GM12865 (cell line): ENCODE measurements at regions not wholly inside any gene's neighbourhood (a gene's known extent, or its start where the extent isn't known, plus 50 kb on each side); places are given as distances from the start of the nearest gene placed in this dataset.

Experiments used
- DNase-seq: peaks from one replicate; pipeline ENCODE4 v3.0.0; 2010; ENCODE audit warnings: low read depth
- H3K4me3 ChIP-seq: 2 replicates; pipeline ENCODE4 v1.5.1; 2011; ENCODE audit warnings: mild to moderate bottlenecking, low read depth, low read length, control low read depth
- TF ChIP-seq, protein P1 (sequence below): IDR thresholded peaks from 2 replicates; pipeline ENCODE4 v1.5.1; 2011; ENCODE audit warnings: low read length, control low read depth, low read depth, inconsistent platforms; ENCODE audit not compliant: insufficient read depth; ENCODE audit errors: missing control alignments

DNA sequence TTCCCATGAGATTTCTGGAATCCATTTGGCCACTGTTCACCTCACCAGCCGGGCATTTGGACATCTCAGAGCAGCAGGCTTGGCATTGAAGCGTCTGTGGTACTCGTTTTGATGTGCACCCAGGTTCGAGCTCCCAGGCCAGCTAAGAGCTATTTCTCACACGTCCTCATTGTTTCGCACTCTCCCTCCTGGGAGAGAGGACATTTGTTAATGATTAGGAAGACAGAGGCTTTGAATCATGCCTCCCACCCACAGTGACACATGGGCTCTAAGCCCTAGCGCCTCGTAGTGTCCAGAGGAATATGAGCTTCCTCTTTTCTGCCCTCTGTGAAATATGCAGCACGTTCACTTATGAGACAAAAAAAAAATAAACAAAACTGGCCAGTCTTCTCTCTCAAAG, 361.8 kb downstream of the RND3 start:
- no peak overlapping the region for H3K4me3 ChIP-seq
- TF ChIP-seq, protein P1, sequence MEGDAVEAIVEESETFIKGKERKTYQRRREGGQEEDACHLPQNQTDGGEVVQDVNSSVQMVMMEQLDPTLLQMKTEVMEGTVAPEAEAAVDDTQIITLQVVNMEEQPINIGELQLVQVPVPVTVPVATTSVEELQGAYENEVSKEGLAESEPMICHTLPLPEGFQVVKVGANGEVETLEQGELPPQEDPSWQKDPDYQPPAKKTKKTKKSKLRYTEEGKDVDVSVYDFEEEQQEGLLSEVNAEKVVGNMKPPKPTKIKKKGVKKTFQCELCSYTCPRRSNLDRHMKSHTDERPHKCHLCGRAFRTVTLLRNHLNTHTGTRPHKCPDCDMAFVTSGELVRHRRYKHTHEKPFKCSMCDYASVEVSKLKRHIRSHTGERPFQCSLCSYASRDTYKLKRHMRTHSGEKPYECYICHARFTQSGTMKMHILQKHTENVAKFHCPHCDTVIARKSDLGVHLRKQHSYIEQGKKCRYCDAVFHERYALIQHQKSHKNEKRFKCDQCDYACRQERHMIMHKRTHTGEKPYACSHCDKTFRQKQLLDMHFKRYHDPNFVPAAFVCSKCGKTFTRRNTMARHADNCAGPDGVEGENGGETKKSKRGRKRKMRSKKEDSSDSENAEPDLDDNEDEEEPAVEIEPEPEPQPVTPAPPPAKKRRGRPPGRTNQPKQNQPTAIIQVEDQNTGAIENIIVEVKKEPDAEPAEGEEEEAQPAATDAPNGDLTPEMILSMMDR = no peak
- DNase-seq = peak; percentile 28

DNA sequence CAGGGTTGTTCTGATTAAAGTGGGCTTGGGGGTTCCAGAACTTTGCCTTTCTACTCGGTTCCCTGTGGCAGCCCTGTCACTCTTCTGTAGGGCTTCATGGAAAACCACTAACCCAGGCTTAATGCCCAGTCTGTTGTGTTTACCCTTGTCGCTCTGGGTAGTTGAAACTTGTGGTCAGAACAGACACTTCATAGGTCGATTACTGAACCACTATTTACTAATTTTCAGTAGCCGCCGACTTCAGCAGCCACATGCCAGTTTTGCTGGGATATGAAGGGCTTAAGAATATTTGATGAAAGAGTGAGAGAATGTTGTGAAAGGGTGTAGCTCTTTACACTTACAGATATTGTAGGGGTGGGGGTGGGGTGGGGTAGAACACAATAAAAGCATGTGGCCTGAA, 362.3 kb downstream of the RND3 start:
- no peak for DNase-seq
- H3K4me3 ChIP-seq = no peak overlapping the region
- TF ChIP-seq, protein P1 = no peak

DNA sequence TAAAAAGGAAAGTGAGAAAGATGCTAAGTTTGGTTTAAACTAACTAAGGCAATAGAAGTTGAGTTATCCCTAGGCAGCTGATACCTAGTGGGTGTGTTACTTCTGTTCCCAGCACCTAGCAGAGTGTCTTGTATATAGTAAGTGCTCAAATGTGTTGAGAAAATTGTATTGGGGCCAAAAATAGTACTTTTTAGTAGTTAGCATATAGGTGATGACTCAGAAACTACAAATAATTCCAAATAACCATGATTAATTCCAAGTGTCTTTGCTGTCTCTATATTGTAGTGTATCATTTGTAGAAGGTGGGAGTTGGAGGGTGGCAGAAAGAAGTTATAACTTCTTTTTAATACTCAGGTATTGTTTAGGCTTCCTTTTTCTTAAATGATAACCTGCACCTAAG, 362.7 kb downstream of the RND3 start:
- TF ChIP-seq, protein P1 = no peak
- no peak overlapping the region for H3K4me3 ChIP-seq
- no peak for DNase-seq

DNA sequence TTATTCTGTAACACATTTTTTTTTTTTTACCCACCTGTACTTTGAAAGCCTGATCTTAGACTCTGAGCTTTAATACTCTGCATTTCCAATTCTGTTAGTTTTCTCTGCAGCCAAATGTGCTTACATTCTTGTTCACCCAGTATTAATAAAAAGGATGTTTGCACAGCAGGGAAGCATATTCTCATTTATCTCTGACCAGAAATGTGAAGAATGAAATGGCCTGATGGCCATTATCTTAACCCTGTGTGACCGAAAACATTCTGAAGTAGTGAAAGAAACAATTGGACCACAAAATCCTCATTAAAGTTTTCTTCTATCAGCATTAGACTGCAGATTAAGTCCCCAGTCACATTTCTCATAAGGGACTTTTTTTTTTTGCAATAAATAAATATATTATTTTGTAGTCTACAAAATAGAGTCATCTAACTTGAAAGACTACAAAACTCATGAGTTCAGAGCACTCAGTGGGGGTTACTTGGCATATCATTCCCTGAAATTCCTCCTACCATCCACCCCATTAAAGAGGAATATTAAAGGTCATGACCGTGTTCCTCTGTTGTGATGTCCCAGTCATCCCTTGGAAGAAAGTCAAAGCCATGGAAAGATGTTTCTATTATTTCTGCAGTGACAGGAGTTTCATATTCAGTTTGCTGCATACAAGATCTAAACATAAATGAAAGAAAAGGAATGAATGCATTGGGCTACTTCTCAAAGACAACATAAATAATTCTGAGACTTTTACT, 364.4 kb downstream of the RND3 start:
- DNase-seq = no peak
- H3K4me3 ChIP-seq = no peak overlapping the region
- TF ChIP-seq, protein P1 = no peak

DNA sequence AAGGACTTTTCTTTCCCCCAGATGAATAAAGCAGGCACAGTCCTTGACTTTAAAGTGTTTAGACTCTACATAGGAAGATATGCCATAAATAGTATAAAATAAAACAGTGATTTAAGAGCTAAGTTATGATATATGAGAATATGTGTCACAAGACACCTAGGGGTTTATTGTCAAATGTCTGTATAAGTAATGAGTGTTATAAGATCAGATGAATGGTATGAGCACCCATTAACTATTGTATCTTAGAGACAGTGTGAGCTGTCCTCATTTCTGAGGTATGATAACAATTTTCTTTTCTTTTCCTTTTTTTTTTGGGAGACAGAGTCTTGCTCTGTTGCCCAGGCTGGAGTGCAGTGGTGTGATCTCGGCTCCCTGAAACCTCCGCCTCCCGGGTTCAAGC, 365.3 kb downstream of the RND3 start:
- no peak overlapping the region for H3K4me3 ChIP-seq

GRCh38 chr2:150120326-150120955, 367.0 kb downstream of the RND3 start:
- TF ChIP-seq, protein P1 = no peak
- no peak overlapping the region for H3K4me3 ChIP-seq
- DNase-seq = no peak

More for the DNA sequence above, 365.3 kb downstream of the RND3 start:
- TF ChIP-seq, protein P1 = no peak
- no peak for DNase-seq
